Suprapubic skin (tissue), 4 donors: ENCODE measurements at regions not wholly inside any gene's neighbourhood (a gene's known extent, or its start where the extent isn't known, plus 50 kb on each side); places are given as distances from the start of the nearest gene placed in this dataset.

Experiments
- DNase-seq, 2 donors: peaks; one replicate each; pipeline ENCODE4 v3.0.0-alpha.2; 2019; ENCODE audit warnings: low spot score in 2 of 2
- H3K27ac ChIP-seq: fragments of 200-600 bp; sonication (generic); one replicate; pipeline ENCODE4 v1.5.1; 2019
- H3K27me3 ChIP-seq: fragments of 200-600 bp; sonication (generic); one replicate; pipeline ENCODE4 v1.5.1; 2019
- H3K36me3 ChIP-seq: fragments of 200-600 bp; sonication (generic); one replicate; pipeline ENCODE4 v1.5.1; 2019
- H3K4me1 ChIP-seq: fragments of 200-600 bp; sonication (generic); one replicate; pipeline ENCODE4 v1.5.1; 2019
- H3K4me3 ChIP-seq: fragments of 200-600 bp; sonication (generic); one replicate; pipeline ENCODE4 v1.5.1; 2019; ENCODE audit warnings: mild to moderate bottlenecking
- H3K9me3 ChIP-seq: fragments of 200-600 bp; sonication (generic); one replicate; pipeline ENCODE4 v1.5.1; 2019
- CTCF ChIP-seq, 2 donors: fragments of 200-600 bp in 1 of 2; fragments of 450-650 bp in 1 of 2; sonication (generic) in 1 of 2; IDR thresholded peaks; one replicate each; pipeline ENCODE4 v1.5.1; 2016 to 2019; ENCODE audit warnings: antibody characterized with exemption in 2 of 2, mild to moderate bottlenecking in 1 of 2, moderate library complexity in 1 of 2
- EP300 ChIP-seq: sonication (generic); formaldehyde crosslinking; IDR thresholded peaks from one replicate; pipeline ENCODE4 v1.6.1; 2017; ENCODE audit warnings: antibody characterized with exemption
- POLR2A ChIP-seq, 2 donors: fragments of 450-650 bp; IDR thresholded peaks; one replicate each; pipeline ENCODE4 v1.6.1; 2017; ENCODE audit warnings: antibody characterized with exemption in 2 of 2, mild to moderate bottlenecking in 2 of 2, moderate library complexity in 2 of 2
- POLR2AphosphoS5 ChIP-seq, 3 donors: sonication (generic); formaldehyde crosslinking; IDR thresholded peaks; one replicate each; pipeline ENCODE4 v1.6.1; 2017; ENCODE audit warnings: antibody characterized with exemption in 3 of 3
- WGBS: methylation state at CpG from one replicate; pipeline ENCODE4 v1.1.5; 2018; 5-methylcytosine and 5-hydroxymethylcytosine counted together

- Histone ChIP-seq H3K4me1 (no peaks in the 10 kb centered on the region), H3K27me3 (no peaks in the 10 kb centered on the region), H3K4me3 (no peak overlapping the region), H3K9me3 (no peaks in the 10 kb centered on the region), H3K36me3 (no peaks in the 10 kb centered on the region), H3K27ac (no peak overlapping the region)
- DNase-seq: no peak
- 60% methylated on average over 2 of the region's 2 CpGs for WGBS
- TF ChIP-seq CTCF (IDR thresholded peaks at IDR 0.05): no peak
- TF ChIP-seq POLR2AphosphoS5 (IDR thresholded peaks at IDR 0.05): no peak
- no peak for TF ChIP-seq EP300
- no peak for TF ChIP-seq POLR2A (IDR thresholded peaks at IDR 0.05)
Observed at GRCh38 chr4:31702326-31702725, 982.2 kb downstream of the PCDH7 start.

- no peak overlapping the region for H3K4me3 ChIP-seq
- H3K36me3 ChIP-seq: no peaks in the 10 kb centered on the region
- no peaks in the 10 kb centered on the region for H3K4me1 ChIP-seq
- no peaks in the 10 kb centered on the region for H3K27me3 ChIP-seq
- H3K9me3 ChIP-seq: no peaks in the 10 kb centered on the region
- DNase-seq: no peak
- H3K27ac ChIP-seq: no peak overlapping the region
- TF ChIP-seq POLR2A (IDR thresholded peaks at IDR 0.05): no peak
- no peak for TF ChIP-seq EP300
- no peak for TF ChIP-seq POLR2AphosphoS5 (IDR thresholded peaks at IDR 0.05)
- no peak for TF ChIP-seq CTCF (IDR thresholded peaks at IDR 0.05)
Observed at GRCh38 chr4:31714238-31714637, 994.1 kb downstream of the PCDH7 start.

- no peak for TF ChIP-seq POLR2AphosphoS5 (IDR thresholded peaks at IDR 0.05)
- no peak for TF ChIP-seq POLR2A (IDR thresholded peaks at IDR 0.05)
- no peak for TF ChIP-seq EP300
- TF ChIP-seq CTCF (IDR thresholded peaks at IDR 0.05): no peak
- Histone ChIP-seq H3K27ac (no peak overlapping the region), H3K36me3 (no peaks in the 10 kb centered on the region), H3K4me3 (no peak overlapping the region), H3K9me3 (no peaks in the 10 kb centered on the region), H3K27me3 (no peaks in the 10 kb centered on the region), H3K4me1 (no peaks in the 10 kb centered on the region)
- WGBS: 28% methylated on average over 1 of the region's 1 CpG
- DNase-seq: no peak
Observed at GRCh38 chr4:31715302-31715701, 995.1 kb downstream of the PCDH7 start.

- Histone ChIP-seq H3K4me1 (no peaks in the 10 kb centered on the region), H3K27ac (no peak overlapping the region), H3K4me3 (no peak overlapping the region), H3K9me3 (no peaks in the 10 kb centered on the region), H3K27me3 (no peaks in the 10 kb centered on the region), H3K36me3 (no peaks in the 10 kb centered on the region)
- TF ChIP-seq POLR2A (IDR thresholded peaks at IDR 0.05) (no peak), EP300 (no peak), POLR2AphosphoS5 (IDR thresholded peaks at IDR 0.05) (no peak), CTCF (IDR thresholded peaks at IDR 0.05) (no peak)
- DNase-seq: no peak
- WGBS: 37% methylated on average over 1 of the region's 1 CpG
Observed at GRCh38 chr4:31727030-31727429, 1006.9 kb downstream of the PCDH7 start.

- TF ChIP-seq EP300 (no peak), POLR2AphosphoS5 (IDR thresholded peaks at IDR 0.05) (no peak), CTCF (IDR thresholded peaks at IDR 0.05) (no peak), POLR2A (IDR thresholded peaks at IDR 0.05) (no peak)
- Histone ChIP-seq H3K27ac (no peak overlapping the region), H3K4me3 (no peak overlapping the region), H3K4me1 (no peaks in the 10 kb centered on the region), H3K27me3 (no peaks in the 10 kb centered on the region), H3K36me3 (no peaks in the 10 kb centered on the region), H3K9me3 (no peaks in the 10 kb centered on the region)
- DNase-seq: no peak
- WGBS: 62% methylated on average over 3 of the region's 3 CpGs
Observed at GRCh38 chr4:31735004-31735403, 1014.8 kb downstream of the PCDH7 start.
